ENCODE measurements at regions not wholly inside any gene's neighbourhood (a gene's known extent, or its start where the extent isn't known, plus 50 kb on each side); places are given as distances from the start of the nearest gene placed in this dataset.

GRCh38 chr6:133594652-133595110 lies 294.2 kb upstream of the TCF21 start:
- no peaks in the 10 kb centered on the region for H3K27me3 ChIP-seq (ENCODE audit: insufficient read depth, poor library complexity, severe bottlenecking)
- DNase-seq (ENCODE audit: low read depth in 1 of 2, low spot score in 1 of 2): no peak
- no peak overlapping the region for H3K4me3 ChIP-seq (replicated peaks; ENCODE audit: insufficient read depth, low read length)
- no peak for TF ChIP-seq CTCF (IDR thresholded peaks at IDR 0.05; ENCODE audit: insufficient read depth, low read length)
- TF ChIP-seq POLR2AphosphoS5 (IDR thresholded peaks at IDR 0.05; ENCODE audit: low read depth): no peak
- no peak for TF ChIP-seq REST (IDR thresholded peaks at IDR 0.05; ENCODE audit: insufficient replicate concordance, low read depth)
- no peak for TF ChIP-seq SPI1 (IDR thresholded peaks at IDR 0.05; ENCODE audit: borderline replicate concordance, low read depth)
- H3K27ac ChIP-seq (replicated peaks): no peak overlapping the region

- H3K27ac ChIP-seq (replicated peaks): no peak overlapping the region
- TF ChIP-seq POLR2AphosphoS5 (IDR thresholded peaks at IDR 0.05; ENCODE audit: low read depth) (no peak), GABPA (IDR thresholded peaks at IDR 0.05; ENCODE audit: low read depth) (no peak), CTCF (IDR thresholded peaks at IDR 0.05; ENCODE audit: insufficient read depth, low read length) (no peak), REST (IDR thresholded peaks at IDR 0.05; ENCODE audit: insufficient replicate concordance, low read depth) (no peak), SPI1 (IDR thresholded peaks at IDR 0.05; ENCODE audit: borderline replicate concordance, low read depth) (no peak)
- no peak for DNase-seq (ENCODE audit: low read depth in 1 of 2, low spot score in 1 of 2)
- no peak overlapping the region for H3K4me3 ChIP-seq (replicated peaks; ENCODE audit: insufficient read depth, low read length)
- no peaks in the 10 kb centered on the region for H3K27me3 ChIP-seq (ENCODE audit: insufficient read depth, poor library complexity, severe bottlenecking)
Observed at GRCh38 chr6:133595111-133595761, 293.7 kb upstream of the TCF21 start.

- Histone ChIP-seq H3K27me3 (ENCODE audit: insufficient read depth, poor library complexity, severe bottlenecking) (no peaks in the 10 kb centered on the region), H3K27ac (replicated peaks) (no peak overlapping the region), H3K4me3 (replicated peaks; ENCODE audit: insufficient read depth, low read length) (no peak overlapping the region)
- no peak for DNase-seq (ENCODE audit: low read depth in 1 of 2, low spot score in 1 of 2)
- TF ChIP-seq REST (IDR thresholded peaks at IDR 0.05; ENCODE audit: insufficient replicate concordance, low read depth) (no peak), CTCF (IDR thresholded peaks at IDR 0.05; ENCODE audit: insufficient read depth, low read length) (no peak), POLR2AphosphoS5 (IDR thresholded peaks at IDR 0.05; ENCODE audit: low read depth) (no peak), GABPA (IDR thresholded peaks at IDR 0.05; ENCODE audit: low read depth) (no peak), SPI1 (IDR thresholded peaks at IDR 0.05; ENCODE audit: borderline replicate concordance, low read depth) (no peak)
Observed at GRCh38 chr6:133606852-133607251, 282.1 kb upstream of the TCF21 start.

All from HL-60 (cell line).